ENCODE measurements at regions not wholly inside any gene's neighbourhood (a gene's known extent, or its start where the extent isn't known, plus 50 kb on each side); places are given as distances from the start of the nearest gene placed in this dataset.

DNA sequence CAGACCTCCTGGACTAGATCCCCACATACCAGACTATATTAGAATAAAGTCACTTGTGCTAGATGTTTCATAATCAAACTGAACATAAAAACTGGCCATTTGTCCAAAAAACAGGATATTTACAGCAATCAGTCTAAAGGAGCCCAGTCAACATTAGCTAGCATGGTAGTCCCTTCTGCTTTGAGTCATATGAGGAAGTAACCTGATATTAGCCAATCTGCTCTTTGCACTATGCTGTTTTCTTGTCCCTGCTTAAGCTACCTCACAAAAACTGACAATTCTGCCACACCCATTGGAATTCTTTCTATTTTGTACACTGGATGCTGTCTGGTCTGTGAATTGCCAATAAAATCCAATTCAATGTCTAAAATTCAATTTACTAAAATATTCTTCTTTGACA is 1824.2 kb downstream of the OLFM4 start:
- ChIA-PET CTCF (no interaction called here), POLR2A (no interaction called here)
- ATAC-seq, result no peak
- no peaks in the 10 kb centered on the region for H3K36me3 Mint-ChIP-seq (ENCODE audit: low read depth)
- H3K27me3 Mint-ChIP-seq, result no peaks in the 10 kb centered on the region
- no peaks in the 10 kb centered on the region for H3K4me1 Mint-ChIP-seq (ENCODE audit: low read depth)
- H3K9me3 Mint-ChIP-seq, result peaks cover 8% of the 10 kb centered on the region
- TF ChIP-seq, protein P1, sequence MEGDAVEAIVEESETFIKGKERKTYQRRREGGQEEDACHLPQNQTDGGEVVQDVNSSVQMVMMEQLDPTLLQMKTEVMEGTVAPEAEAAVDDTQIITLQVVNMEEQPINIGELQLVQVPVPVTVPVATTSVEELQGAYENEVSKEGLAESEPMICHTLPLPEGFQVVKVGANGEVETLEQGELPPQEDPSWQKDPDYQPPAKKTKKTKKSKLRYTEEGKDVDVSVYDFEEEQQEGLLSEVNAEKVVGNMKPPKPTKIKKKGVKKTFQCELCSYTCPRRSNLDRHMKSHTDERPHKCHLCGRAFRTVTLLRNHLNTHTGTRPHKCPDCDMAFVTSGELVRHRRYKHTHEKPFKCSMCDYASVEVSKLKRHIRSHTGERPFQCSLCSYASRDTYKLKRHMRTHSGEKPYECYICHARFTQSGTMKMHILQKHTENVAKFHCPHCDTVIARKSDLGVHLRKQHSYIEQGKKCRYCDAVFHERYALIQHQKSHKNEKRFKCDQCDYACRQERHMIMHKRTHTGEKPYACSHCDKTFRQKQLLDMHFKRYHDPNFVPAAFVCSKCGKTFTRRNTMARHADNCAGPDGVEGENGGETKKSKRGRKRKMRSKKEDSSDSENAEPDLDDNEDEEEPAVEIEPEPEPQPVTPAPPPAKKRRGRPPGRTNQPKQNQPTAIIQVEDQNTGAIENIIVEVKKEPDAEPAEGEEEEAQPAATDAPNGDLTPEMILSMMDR (IDR thresholded peaks at IDR 0.05), result no peak
- intact Hi-C loops (cut with micrococcal nuclease), result no loop called here
- no peak overlapping the region for H3K27ac Mint-ChIP-seq
- DNase-seq, result no peak
- no peak overlapping the region for H3K4me3 Mint-ChIP-seq

GRCh38 chr13:54859827-54860226 is 1831.2 kb downstream of the OLFM4 start:
- Mint-ChIP-seq H3K9me3 (peaks cover 20% of the 10 kb centered on the region), H3K4me1 (ENCODE audit: low read depth) (no peaks in the 10 kb centered on the region), H3K4me3 (no peak overlapping the region), H3K27me3 (no peaks in the 10 kb centered on the region), H3K27ac (no peak overlapping the region), H3K36me3 (ENCODE audit: low read depth) (no peaks in the 10 kb centered on the region)
- no peak for DNase-seq
- no peak for ATAC-seq
- intact Hi-C loops (cut with micrococcal nuclease), result no loop called here
- TF ChIP-seq, protein P1 (IDR thresholded peaks at IDR 0.05), result no peak
- CTCF ChIA-PET, result no interaction called here
- POLR2A ChIA-PET, result no interaction called here

GRCh38 chr13:54875111-54875510 is 1846.5 kb downstream of the OLFM4 start:
- DNase-seq (no peak), ATAC-seq (no peak)
- TF ChIP-seq, protein P1 (IDR thresholded peaks at IDR 0.05), result no peak
- intact Hi-C loops (cut with micrococcal nuclease), result no loop called here
- Mint-ChIP-seq H3K9me3 (peaks cover 5% of the 10 kb centered on the region), H3K27me3 (no peaks in the 10 kb centered on the region), H3K4me1 (ENCODE audit: low read depth) (no peaks in the 10 kb centered on the region), H3K4me3 (no peak overlapping the region), H3K27ac (no peak overlapping the region), H3K36me3 (ENCODE audit: low read depth) (no peaks in the 10 kb centered on the region)
- ChIA-PET POLR2A (no interaction called here), CTCF (no interaction called here)

DNA sequence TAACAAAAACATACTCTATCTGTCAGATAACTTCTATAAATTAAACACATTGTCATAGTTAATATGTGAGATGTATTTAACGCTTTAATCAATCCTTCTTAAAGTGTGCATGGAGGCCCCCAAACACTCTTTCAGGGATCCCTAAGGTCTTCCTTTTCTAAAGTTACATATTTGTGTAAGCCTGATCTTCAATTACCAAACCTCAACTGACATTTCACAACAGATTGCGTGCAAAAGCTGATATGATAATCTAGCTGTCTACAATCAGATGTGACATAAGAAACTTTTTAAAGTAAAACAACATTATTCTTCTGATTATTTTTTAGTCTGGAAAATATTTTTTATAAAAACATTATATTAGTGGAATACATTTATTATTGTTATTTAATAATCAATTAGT is 1850.4 kb downstream of the OLFM4 start:
- TF ChIP-seq, protein P1 (IDR thresholded peaks at IDR 0.05), result no peak
- Mint-ChIP-seq H3K27ac (no peak overlapping the region), H3K4me3 (no peak overlapping the region), H3K4me1 (ENCODE audit: low read depth) (no peaks in the 10 kb centered on the region), H3K36me3 (ENCODE audit: low read depth) (no peaks in the 10 kb centered on the region), H3K9me3 (peaks cover 11% of the 10 kb centered on the region), H3K27me3 (no peaks in the 10 kb centered on the region)
- ChIA-PET POLR2A (no interaction called here), CTCF (no interaction called here)
- DNase-seq (no peak), ATAC-seq (no peak)
- intact Hi-C loops (cut with micrococcal nuclease), result no loop called here

DNA sequence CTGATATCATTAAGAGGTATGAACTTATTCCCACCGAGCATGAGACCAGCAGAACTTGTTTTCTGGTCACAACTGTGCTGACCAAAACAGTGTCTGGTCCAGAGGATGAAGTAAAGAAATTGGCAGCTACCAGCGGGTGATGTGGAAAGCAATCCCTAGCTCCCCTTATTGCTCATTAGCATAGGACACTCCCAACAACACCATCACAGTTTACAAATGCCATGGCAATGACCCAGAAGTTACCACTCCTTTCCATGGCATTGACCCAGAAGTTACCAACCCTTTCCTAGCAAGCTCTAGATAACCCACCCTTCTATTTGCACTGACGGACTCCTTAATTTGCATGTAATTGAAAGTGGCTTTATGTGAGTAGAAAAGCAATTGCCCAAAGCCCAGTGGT is 1856.1 kb downstream of the OLFM4 start:
- Mint-ChIP-seq H3K9me3 (peaks cover 19% of the 10 kb centered on the region), H3K27ac (no peak overlapping the region), H3K4me1 (ENCODE audit: low read depth) (no peaks in the 10 kb centered on the region), H3K27me3 (no peaks in the 10 kb centered on the region), H3K4me3 (no peak overlapping the region), H3K36me3 (ENCODE audit: low read depth) (no peaks in the 10 kb centered on the region)
- intact Hi-C loops (cut with micrococcal nuclease), result no loop called here
- ATAC-seq (no peak), DNase-seq (no peak)
- CTCF ChIA-PET, result no interaction called here
- POLR2A ChIA-PET, result no interaction called here
- TF ChIP-seq, protein P1 (IDR thresholded peaks at IDR 0.05), result no peak
